ENCODE measurements at regions not wholly inside any gene's neighbourhood (a gene's known extent, or its start where the extent isn't known, plus 50 kb on each side); places are given as distances from the start of the nearest gene placed in this dataset.
"Not testable (repeated sequence)": the region's sequence is repeated elsewhere in the genome, so short reads cannot be mapped to it uniquely, and the experiment has no call there.

GRCh38 chr20:30500447-30500820, 757.0 kb upstream of the DEFB115 start:
- H3K4me3 ChIP-seq (replicated peaks; ENCODE audit: insufficient read depth, low read length); H3K27ac ChIP-seq (replicated peaks); H3K27me3 ChIP-seq (ENCODE audit: insufficient read depth, poor library complexity, severe bottlenecking); DNase-seq (ENCODE audit: low read depth in 1 of 2, low spot score in 1 of 2): not testable (repeated sequence)

GRCh38 chr20:30500829-30501440, 756.5 kb upstream of the DEFB115 start:
- Histone ChIP-seq H3K27me3 (ENCODE audit: insufficient read depth, poor library complexity, severe bottlenecking) (no peaks in the 10 kb centered on the region), H3K27ac (replicated peaks) (no peak overlapping the region), H3K4me3 (replicated peaks; ENCODE audit: insufficient read depth, low read length) (no peak overlapping the region)
- TF ChIP-seq CTCF (IDR thresholded peaks at IDR 0.05; ENCODE audit: insufficient read depth, low read length) = no peak
- no peak for DNase-seq (ENCODE audit: low read depth in 1 of 2, low spot score in 1 of 2)

GRCh38 chr20:30502670-30503069, 754.8 kb upstream of the DEFB115 start:
- no peak for DNase-seq (ENCODE audit: low read depth in 1 of 2, low spot score in 1 of 2)
- H3K27me3 ChIP-seq (ENCODE audit: insufficient read depth, poor library complexity, severe bottlenecking) = no peaks in the 10 kb centered on the region
- no peak overlapping the region for H3K27ac ChIP-seq (replicated peaks)
- no peak overlapping the region for H3K4me3 ChIP-seq (replicated peaks; ENCODE audit: insufficient read depth, low read length)
- no peak for TF ChIP-seq SPI1 (IDR thresholded peaks at IDR 0.05; ENCODE audit: borderline replicate concordance, low read depth)
- TF ChIP-seq REST (IDR thresholded peaks at IDR 0.05; ENCODE audit: insufficient replicate concordance, low read depth) = no peak
- no peak for TF ChIP-seq GABPA (IDR thresholded peaks at IDR 0.05; ENCODE audit: low read depth)
- no peak for TF ChIP-seq CTCF (IDR thresholded peaks at IDR 0.05; ENCODE audit: insufficient read depth, low read length)
- no peak for TF ChIP-seq POLR2AphosphoS5 (IDR thresholded peaks at IDR 0.05; ENCODE audit: low read depth)

- DNase-seq (ENCODE audit: low read depth in 1 of 2, low spot score in 1 of 2); H3K27me3 ChIP-seq (ENCODE audit: insufficient read depth, poor library complexity, severe bottlenecking); H3K4me3 ChIP-seq (replicated peaks; ENCODE audit: insufficient read depth, low read length); H3K27ac ChIP-seq (replicated peaks): not testable (repeated sequence)
Observed at GRCh38 chr20:30503204-30503603, 754.3 kb upstream of the DEFB115 start.

GRCh38 chr20:30503992-30504570, 753.4 kb upstream of the DEFB115 start:
- Histone ChIP-seq H3K4me3 (replicated peaks; ENCODE audit: insufficient read depth, low read length) (no peak overlapping the region), H3K27me3 (ENCODE audit: insufficient read depth, poor library complexity, severe bottlenecking) (no peaks in the 10 kb centered on the region), H3K27ac (replicated peaks) (no peak overlapping the region)
- no peak for TF ChIP-seq POLR2AphosphoS5 (IDR thresholded peaks at IDR 0.05; ENCODE audit: low read depth)
- TF ChIP-seq SPI1 (IDR thresholded peaks at IDR 0.05; ENCODE audit: borderline replicate concordance, low read depth) = no peak
- no peak for TF ChIP-seq GABPA (IDR thresholded peaks at IDR 0.05; ENCODE audit: low read depth)
- TF ChIP-seq CTCF (IDR thresholded peaks at IDR 0.05; ENCODE audit: insufficient read depth, low read length) = no peak
- no peak for TF ChIP-seq REST (IDR thresholded peaks at IDR 0.05; ENCODE audit: insufficient replicate concordance, low read depth)
- DNase-seq (ENCODE audit: low read depth in 1 of 2, low spot score in 1 of 2) = no peak

All from HL-60 (cell line).